PC-9 (cell line): ENCODE measurements at regions not wholly inside any gene's neighbourhood (a gene's known extent, or its start where the extent isn't known, plus 50 kb on each side); places are given as distances from the start of the nearest gene placed in this dataset.

Experiments
- BruUV-seq: library from RNA; stranded (reverse); fragments of 400-500 nt; replicated peaks from 2 replicates; lab custom pipeline; 2021; lab: Mats Ljungman, UMichigan
- CTCF ChIA-PET: fragments of 300-600 bp; sonication (Branson Sonifier 250); formaldehyde crosslinking; loops from one replicate; lab custom pipeline; 2022; ENCODE audit warnings: antibody characterized with exemption; lab: Charles Lee
- POLR2A ChIA-PET: fragments of 300-600 bp; sonication (Branson Sonifier 250); formaldehyde crosslinking; loops from one replicate; lab custom pipeline; 2022; ENCODE audit warnings: antibody characterized with exemption; ENCODE audit not compliant: unreplicated experiment; lab: Charles Lee
- DNase-seq, 2 experiments: peaks; one replicate each; pipeline versions ENCODE4 v3.0.0 to v3.0.0-alpha.2; 2015 to 2022; ENCODE audit warnings: mixed read lengths in 1 of 2
- H2AFZ ChIP-seq: fragments of 200-600 bp; sonication (generic); 2 replicates; pipeline ENCODE4 v1.8.1; 2017; ENCODE audit warnings: antibody characterized with exemption
- H3F3A ChIP-seq: fragments of 200-600 bp; sonication (generic); 2 replicates; pipeline ENCODE4 v1.8.1; 2017; ENCODE audit warnings: antibody characterized with exemption, mild to moderate bottlenecking, low read depth; ENCODE audit not compliant: insufficient read depth
- H3K27ac ChIP-seq: fragments of 200-600 bp; sonication (generic); 2 replicates; pipeline ENCODE4 v1.6.1; 2016; ENCODE audit warnings: mixed run types
- H3K27me3 ChIP-seq: fragments of 200-600 bp; sonication (generic); 2 replicates; pipeline ENCODE4 v1.6.1; 2016; ENCODE audit warnings: low read depth, mixed run types; ENCODE audit not compliant: insufficient read depth
- H3K36me3 ChIP-seq: fragments of 200-600 bp; sonication (generic); 2 replicates; pipeline ENCODE4 v1.6.1; 2016; ENCODE audit warnings: low read depth, mixed run types
- H3K4me1 ChIP-seq: fragments of 200-600 bp; sonication (generic); replicated peaks from 2 replicates; pipeline ENCODE4 v1.6.1; 2016; ENCODE audit warnings: mixed run types; ENCODE audit not compliant: insufficient read depth
- H3K4me2 ChIP-seq: fragments of 200-600 bp; sonication (generic); 2 replicates; pipeline ENCODE4 v1.6.1; 2017; ENCODE audit warnings: mixed run types
- H3K4me3 ChIP-seq: fragments of 200-600 bp; sonication (generic); 2 replicates; pipeline ENCODE4 v1.6.1; 2016; ENCODE audit warnings: mixed run types
- H3K79me2 ChIP-seq: fragments of 200-600 bp; sonication (generic); 2 replicates; pipeline ENCODE4 v1.6.1; 2017; ENCODE audit warnings: low read depth, mixed run types
- H3K9me2 ChIP-seq: fragments of 200-600 bp; sonication (generic); 2 replicates; pipeline ENCODE4 v1.8.1; 2017; ENCODE audit warnings: mild to moderate bottlenecking; ENCODE audit not compliant: insufficient read depth
- H3K9me3 ChIP-seq: fragments of 200-600 bp; sonication (generic); 2 replicates; pipeline ENCODE4 v1.8.1; 2016; ENCODE audit warnings: low read depth; ENCODE audit not compliant: insufficient read depth
- H4K20me1 ChIP-seq: fragments of 200-600 bp; sonication (generic); 2 replicates; pipeline ENCODE4 v1.8.1; 2017; ENCODE audit not compliant: insufficient read depth
- EZH2 ChIP-seq: fragments of 200-600 bp; sonication (generic); IDR thresholded peaks from 2 replicates; pipeline ENCODE4 v1.8.0; 2017; ENCODE audit warnings: antibody characterized with exemption, low read depth
- intact Hi-C: fragments of 100-400 bp; cut with micrococcal nuclease; formaldehyde crosslinking; loops from one replicate; pipeline ENCODE4 v1.10.0; 2022; ENCODE audit not compliant: unreplicated experiment
- TF ChIP-seq, protein P1 (sequence below): fragments of 200-600 bp; sonication (generic); conservative IDR thresholded peaks from 2 replicates; pipeline ENCODE4 v1.6.1; 2017; ENCODE audit warnings: mixed run types, antibody characterized with exemption, mild to moderate bottlenecking, moderate library complexity

DNA sequence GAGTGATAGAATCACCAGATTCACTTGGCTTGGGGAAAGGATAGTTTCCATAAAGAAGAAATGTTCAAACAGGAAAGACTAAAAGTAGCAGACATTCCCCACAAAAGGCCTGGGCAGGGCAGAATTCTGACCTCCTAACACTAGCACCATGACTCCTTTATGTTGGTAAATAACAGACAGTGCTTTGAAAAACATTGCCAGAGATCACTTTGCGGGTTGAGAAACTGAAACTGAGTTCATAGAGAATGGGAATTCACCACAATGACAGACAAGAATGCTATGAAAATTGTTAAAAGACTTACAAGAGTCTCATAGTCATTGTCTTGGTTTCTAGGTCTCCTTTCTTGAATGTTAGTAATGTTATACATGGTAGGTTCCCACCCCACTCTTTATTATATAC is 172.5 kb upstream of the GLRA1 start:
- Histone ChIP-seq H3K79me2 (no peaks in the 10 kb centered on the region), H3K4me3 (no peak overlapping the region), H2AFZ (no peak overlapping the region), H3K27ac (no peak overlapping the region), H3K27me3 (peaks cover 16% of the 10 kb centered on the region; the same call in 1 of the 2 replicates), H3K36me3 (no peaks in the 10 kb centered on the region), H3K4me1 (no peaks in the 10 kb centered on the region), H4K20me1 (no peaks in the 10 kb centered on the region), H3K4me2 (no peak overlapping the region), H3K9me2 (no peaks in the 10 kb centered on the region), H3F3A (no peaks in the 10 kb centered on the region), H3K9me3 (no peaks in the 10 kb centered on the region)
- no peak for DNase-seq
- CTCF ChIA-PET = no interaction called here
- intact Hi-C loops = no loop called here
- POLR2A ChIA-PET = no interaction called here
- TF ChIP-seq EZH2 = no peak
- TF ChIP-seq, protein P1, sequence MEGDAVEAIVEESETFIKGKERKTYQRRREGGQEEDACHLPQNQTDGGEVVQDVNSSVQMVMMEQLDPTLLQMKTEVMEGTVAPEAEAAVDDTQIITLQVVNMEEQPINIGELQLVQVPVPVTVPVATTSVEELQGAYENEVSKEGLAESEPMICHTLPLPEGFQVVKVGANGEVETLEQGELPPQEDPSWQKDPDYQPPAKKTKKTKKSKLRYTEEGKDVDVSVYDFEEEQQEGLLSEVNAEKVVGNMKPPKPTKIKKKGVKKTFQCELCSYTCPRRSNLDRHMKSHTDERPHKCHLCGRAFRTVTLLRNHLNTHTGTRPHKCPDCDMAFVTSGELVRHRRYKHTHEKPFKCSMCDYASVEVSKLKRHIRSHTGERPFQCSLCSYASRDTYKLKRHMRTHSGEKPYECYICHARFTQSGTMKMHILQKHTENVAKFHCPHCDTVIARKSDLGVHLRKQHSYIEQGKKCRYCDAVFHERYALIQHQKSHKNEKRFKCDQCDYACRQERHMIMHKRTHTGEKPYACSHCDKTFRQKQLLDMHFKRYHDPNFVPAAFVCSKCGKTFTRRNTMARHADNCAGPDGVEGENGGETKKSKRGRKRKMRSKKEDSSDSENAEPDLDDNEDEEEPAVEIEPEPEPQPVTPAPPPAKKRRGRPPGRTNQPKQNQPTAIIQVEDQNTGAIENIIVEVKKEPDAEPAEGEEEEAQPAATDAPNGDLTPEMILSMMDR = no peak
- no TSS peak for BruUV-seq

DNA sequence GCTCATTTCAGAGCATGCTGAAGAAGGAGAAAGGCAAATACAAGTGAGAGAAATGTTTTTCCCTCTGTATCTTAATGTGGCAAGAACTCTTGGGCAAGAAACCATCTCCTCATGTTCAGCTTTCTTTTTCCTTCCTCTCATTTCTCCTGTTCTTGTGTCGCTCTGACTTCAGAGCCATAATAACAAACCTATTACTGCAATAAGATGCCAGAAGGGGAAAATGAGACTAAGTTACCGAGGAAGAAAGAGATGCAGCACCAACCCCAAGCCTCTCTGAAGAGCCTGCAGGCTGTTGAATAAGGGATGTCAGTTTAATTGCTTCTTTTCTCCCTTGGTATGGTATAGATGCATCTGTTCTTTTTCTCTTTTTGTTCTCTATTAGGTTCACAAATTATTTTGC is 170.1 kb upstream of the GLRA1 start:
- Histone ChIP-seq H2AFZ (no peak overlapping the region), H3K4me1 (no peaks in the 10 kb centered on the region), H3K4me3 (no peak overlapping the region), H4K20me1 (no peaks in the 10 kb centered on the region), H3K27me3 (peaks cover 16% of the 10 kb centered on the region; the same call in 1 of the 2 replicates), H3K9me2 (no peaks in the 10 kb centered on the region), H3K4me2 (no peak overlapping the region), H3K36me3 (no peaks in the 10 kb centered on the region), H3F3A (no peaks in the 10 kb centered on the region), H3K27ac (no peak overlapping the region), H3K79me2 (no peaks in the 10 kb centered on the region), H3K9me3 (no peaks in the 10 kb centered on the region)
- POLR2A ChIA-PET = no interaction called here
- TF ChIP-seq, protein P1 = no peak
- no peak for TF ChIP-seq EZH2
- CTCF ChIA-PET = no interaction called here
- intact Hi-C loops = no loop called here
- no TSS peak for BruUV-seq
- no peak for DNase-seq

DNA sequence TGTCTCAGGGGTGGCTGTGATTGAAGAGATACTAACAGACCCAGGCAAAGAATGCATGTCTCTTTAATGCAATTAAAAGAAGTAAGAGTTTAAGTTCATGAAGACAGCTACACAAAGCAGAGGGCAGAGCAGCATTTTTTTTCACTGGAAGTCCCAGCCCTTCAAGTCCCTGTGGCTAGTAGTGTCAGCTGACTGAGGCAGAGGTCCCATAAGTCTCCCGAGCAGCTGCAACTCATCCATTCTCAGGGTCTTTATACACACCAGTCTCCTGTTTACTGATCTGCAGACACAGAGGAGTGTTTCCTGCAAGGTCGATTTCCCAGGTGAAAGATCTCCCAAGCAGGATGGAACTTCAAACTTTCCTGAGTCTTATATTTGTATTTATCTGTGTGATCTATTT is 169.4 kb upstream of the GLRA1 start:
- H3K9me3 ChIP-seq = no peaks in the 10 kb centered on the region
- intact Hi-C loops = no loop called here
- H3K4me2 ChIP-seq = no peak overlapping the region
- DNase-seq = no peak
- H3K27ac ChIP-seq = no peak overlapping the region
- no peaks in the 10 kb centered on the region for H3K4me1 ChIP-seq
- no peak overlapping the region for H2AFZ ChIP-seq
- H4K20me1 ChIP-seq = no peaks in the 10 kb centered on the region
- no TSS peak for BruUV-seq
- no peaks in the 10 kb centered on the region for H3K79me2 ChIP-seq
- no peaks in the 10 kb centered on the region for H3K36me3 ChIP-seq
- peaks cover 16% of the 10 kb centered on the region; the same call in 1 of the 2 replicates for H3K27me3 ChIP-seq
- POLR2A ChIA-PET = no interaction called here
- H3F3A ChIP-seq = no peaks in the 10 kb centered on the region
- H3K9me2 ChIP-seq = no peaks in the 10 kb centered on the region
- TF ChIP-seq EZH2 = no peak
- TF ChIP-seq, protein P1 = no peak
- CTCF ChIA-PET = no interaction called here
- no peak overlapping the region for H3K4me3 ChIP-seq
